DND-41 (cell line): ENCODE measurements at regions not wholly inside any gene's neighbourhood (a gene's known extent, or its start where the extent isn't known, plus 50 kb on each side); places are given as distances from the start of the nearest gene placed in this dataset.

Source experiments
- EZH2 ChIP-seq: IDR thresholded peaks from 3 replicates; pipeline ENCODE4 v1.6.1; 2012; ENCODE audit warnings: borderline replicate concordance, low read depth, mild to moderate bottlenecking, moderate library complexity, low read length, inconsistent platforms; ENCODE audit not compliant: severe bottlenecking
- TF ChIP-seq, protein P1 (sequence below): IDR thresholded peaks from 2 replicates; pipeline ENCODE4 v1.5.1; 2012; ENCODE audit warnings: borderline replicate concordance, low read length, moderate library complexity, mild to moderate bottlenecking; ENCODE audit not compliant: poor library complexity, severe bottlenecking; ENCODE audit errors: extremely low read depth

DNA sequence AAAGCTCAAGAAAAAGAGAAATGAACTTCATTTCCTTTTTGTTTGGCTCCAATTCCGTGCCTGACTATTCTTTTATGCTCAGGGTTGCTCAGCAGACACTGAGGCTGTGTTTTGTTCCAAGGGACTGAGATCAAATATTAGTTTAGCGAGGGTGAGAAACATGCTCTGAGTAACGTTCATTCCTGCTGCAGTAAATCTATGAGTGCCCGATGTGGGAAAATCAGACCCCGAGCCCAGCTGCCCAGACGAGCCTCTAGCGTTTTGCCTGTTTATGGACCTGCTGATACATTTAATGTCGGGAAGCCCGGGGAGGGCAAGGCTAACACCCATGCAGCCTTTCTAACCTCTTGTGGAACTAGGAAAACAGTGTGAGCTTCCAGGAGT, 119.2 kb downstream of the VAPA start:
- TF ChIP-seq, protein P1, sequence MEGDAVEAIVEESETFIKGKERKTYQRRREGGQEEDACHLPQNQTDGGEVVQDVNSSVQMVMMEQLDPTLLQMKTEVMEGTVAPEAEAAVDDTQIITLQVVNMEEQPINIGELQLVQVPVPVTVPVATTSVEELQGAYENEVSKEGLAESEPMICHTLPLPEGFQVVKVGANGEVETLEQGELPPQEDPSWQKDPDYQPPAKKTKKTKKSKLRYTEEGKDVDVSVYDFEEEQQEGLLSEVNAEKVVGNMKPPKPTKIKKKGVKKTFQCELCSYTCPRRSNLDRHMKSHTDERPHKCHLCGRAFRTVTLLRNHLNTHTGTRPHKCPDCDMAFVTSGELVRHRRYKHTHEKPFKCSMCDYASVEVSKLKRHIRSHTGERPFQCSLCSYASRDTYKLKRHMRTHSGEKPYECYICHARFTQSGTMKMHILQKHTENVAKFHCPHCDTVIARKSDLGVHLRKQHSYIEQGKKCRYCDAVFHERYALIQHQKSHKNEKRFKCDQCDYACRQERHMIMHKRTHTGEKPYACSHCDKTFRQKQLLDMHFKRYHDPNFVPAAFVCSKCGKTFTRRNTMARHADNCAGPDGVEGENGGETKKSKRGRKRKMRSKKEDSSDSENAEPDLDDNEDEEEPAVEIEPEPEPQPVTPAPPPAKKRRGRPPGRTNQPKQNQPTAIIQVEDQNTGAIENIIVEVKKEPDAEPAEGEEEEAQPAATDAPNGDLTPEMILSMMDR, result no peak
- no peak for TF ChIP-seq EZH2
